ENCODE measurements at regions not wholly inside any gene's neighbourhood (a gene's known extent, or its start where the extent isn't known, plus 50 kb on each side); places are given as distances from the start of the nearest gene placed in this dataset.

GRCh38 chr10:94093286-94093905 lies 99.7 kb downstream of the PLCE1 start:
- no peak overlapping the region for H3K4me3 ChIP-seq
- no peaks in the 10 kb centered on the region for H3K27me3 ChIP-seq (ENCODE audit: control insufficient read depth in 3 of 3, insufficient read depth in 3 of 3, low read length in 2 of 3)
- ATAC-seq (ENCODE audit: insufficient read depth, low FRiP score) (no peak), DNase-seq (no peak)
- no peak for TF ChIP-seq CTCF (IDR thresholded peaks at IDR 0.05; ENCODE audit: control extremely low read depth, extremely low read depth)
- H3K9me3 ChIP-seq (ENCODE audit: control insufficient read depth in 4 of 4, insufficient read depth in 3 of 4, low read length in 3 of 4): no peaks in the 10 kb centered on the region
- peaks cover 0 to 20% (median 1%) of the 10 kb centered on the region in 5 donors for H3K4me1 ChIP-seq (ENCODE audit: control insufficient read depth in 5 of 5, insufficient read depth in 5 of 5, low read length in 5 of 5)
- peak overlapping the region in 1 of 2 donors; percentile 26 for H3K27ac ChIP-seq (ENCODE audit: low read depth in 1 of 2, low read length in 1 of 2)
- H3K36me3 ChIP-seq (ENCODE audit: control insufficient read depth in 4 of 4, insufficient read depth in 4 of 4, low read length in 4 of 4): no peaks in the 10 kb centered on the region
- no peak overlapping the region for H3K9ac ChIP-seq (ENCODE audit: insufficient read depth in 1 of 2, low read length in 2 of 2)
- WGBS, 2 donors: 64 to 80% methylated on average over 2 of the region's 2 CpGs

- Histone ChIP-seq H3K27ac (ENCODE audit: low read depth in 1 of 2, low read length in 1 of 2) (no peak overlapping the region), H3K27me3 (ENCODE audit: control insufficient read depth in 3 of 3, insufficient read depth in 3 of 3, low read length in 2 of 3) (no peaks in the 10 kb centered on the region), H3K4me1 (ENCODE audit: control insufficient read depth in 5 of 5, insufficient read depth in 5 of 5, low read length in 5 of 5) (peaks cover 0 to 19% (median 1%) of the 10 kb centered on the region in 5 donors), H3K4me3 (no peak overlapping the region), H3K9me3 (ENCODE audit: control insufficient read depth in 4 of 4, insufficient read depth in 3 of 4, low read length in 3 of 4) (no peaks in the 10 kb centered on the region), H3K36me3 (ENCODE audit: control insufficient read depth in 4 of 4, insufficient read depth in 4 of 4, low read length in 4 of 4) (no peaks in the 10 kb centered on the region), H3K9ac (ENCODE audit: insufficient read depth in 1 of 2, low read length in 2 of 2) (no peak overlapping the region)
- ATAC-seq (ENCODE audit: insufficient read depth, low FRiP score): no peak
- no peak for TF ChIP-seq CTCF (IDR thresholded peaks at IDR 0.05; ENCODE audit: control extremely low read depth, extremely low read depth)
- 84% methylated on average over 5 of the region's 5 CpGs for WGBS, 2 donors
- no peak for DNase-seq
Observed at GRCh38 chr10:94094540-94094939, 100.8 kb downstream of the PLCE1 start.

GRCh38 chr10:94097656-94098055 lies 103.9 kb downstream of the PLCE1 start:
- 83 to 87% methylated on average over 2 of the region's 2 CpGs for WGBS, 2 donors
- no peak overlapping the region for H3K27ac ChIP-seq (ENCODE audit: low read depth in 1 of 2, low read length in 1 of 2)

More at GRCh38 chr10:94097656-94098055, 103.9 kb downstream of the PLCE1 start:
- DNase-seq (no peak), ATAC-seq (ENCODE audit: insufficient read depth, low FRiP score) (no peak)
- H3K4me3 ChIP-seq: no peak overlapping the region
- H3K36me3 ChIP-seq (ENCODE audit: control insufficient read depth in 4 of 4, insufficient read depth in 4 of 4, low read length in 4 of 4): no peaks in the 10 kb centered on the region
- peaks cover 0 to 20% (median 5%) of the 10 kb centered on the region in 5 donors for H3K4me1 ChIP-seq (ENCODE audit: control insufficient read depth in 5 of 5, insufficient read depth in 5 of 5, low read length in 5 of 5)
- H3K9me3 ChIP-seq (ENCODE audit: control insufficient read depth in 4 of 4, insufficient read depth in 3 of 4, low read length in 3 of 4): no peaks in the 10 kb centered on the region
- no peak overlapping the region for H3K9ac ChIP-seq (ENCODE audit: insufficient read depth in 1 of 2, low read length in 2 of 2)
- no peaks in the 10 kb centered on the region for H3K27me3 ChIP-seq (ENCODE audit: control insufficient read depth in 3 of 3, insufficient read depth in 3 of 3, low read length in 2 of 3)
- TF ChIP-seq CTCF (IDR thresholded peaks at IDR 0.05; ENCODE audit: control extremely low read depth, extremely low read depth): no peak
